ENCODE measurements at regions not wholly inside any gene's neighbourhood (a gene's known extent, or its start where the extent isn't known, plus 50 kb on each side); places are given as distances from the start of the nearest gene placed in this dataset.
A peak's percentile ranks its signal among the peaks of the same experiment; 100 is the strongest.

DNA sequence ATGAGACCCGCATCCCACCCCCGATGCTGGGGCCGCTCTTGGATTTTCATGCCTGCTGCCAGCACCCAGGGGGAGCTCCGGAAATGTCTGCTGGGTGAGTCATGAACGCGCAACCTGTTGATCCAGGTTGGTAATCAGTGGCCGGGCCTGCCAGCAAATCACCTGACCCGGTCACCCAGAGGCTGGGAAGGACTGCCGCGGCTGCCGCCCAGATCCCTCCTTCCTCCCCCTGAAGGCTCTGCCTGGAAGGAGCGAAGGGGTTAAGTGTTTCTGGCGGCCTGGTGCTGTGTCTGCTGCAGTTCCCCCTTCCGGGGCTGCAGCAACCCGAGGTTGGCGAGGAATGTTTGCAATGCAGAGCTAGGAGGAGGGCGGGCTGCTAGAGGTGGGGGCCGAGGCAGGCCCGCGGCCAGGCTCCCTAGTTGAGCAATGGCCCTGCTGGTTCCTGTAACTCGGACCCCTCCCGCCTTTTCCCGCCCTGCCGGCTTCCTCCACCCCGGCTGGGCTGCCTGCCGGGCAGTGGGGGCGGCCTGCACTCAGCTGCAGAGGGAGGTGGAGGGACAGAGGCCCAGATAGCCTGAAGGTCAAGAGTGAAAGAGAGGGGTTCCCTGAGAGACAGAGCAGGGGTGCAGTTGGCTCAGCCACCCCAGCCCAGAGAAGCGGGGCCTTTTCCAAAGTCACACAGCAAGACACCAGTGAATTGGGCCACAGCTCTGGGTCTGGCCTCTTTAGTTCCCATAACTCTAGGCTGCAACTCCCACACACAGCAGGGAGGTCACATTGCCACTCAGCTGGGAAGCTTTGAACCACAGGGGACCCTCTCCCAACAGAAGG is 156.3 kb upstream of the IER5L start:
- POLR2A ChIA-PET: interaction anchor here (1.2 kb wide), 1 partner anchor 156 kb away, joined by 5 read pairs; the partner anchor contains the start of gene IER5L
- Histone ChIP-seq H3K4me3 (replicated peaks in 1 of 3; ENCODE audit: insufficient read depth in 1 of 3, low read depth in 1 of 3, low read length in 3 of 3) (no peak overlapping the region), H2AFZ (ENCODE audit: low read depth, low read length) (peak overlapping the region; percentile 90), H3K9me3 (replicated peaks; ENCODE audit: control insufficient read depth, insufficient read depth, low read length) (no peaks in the 10 kb centered on the region), H4K20me1 (replicated peaks; ENCODE audit: control insufficient read depth, extremely low read depth, insufficient read depth, low read length) (no peaks in the 10 kb centered on the region), H3K4me1 (ENCODE audit: control insufficient read depth, extremely low read depth, insufficient read depth, low read length) (peaks cover 19% of the 10 kb centered on the region), H3K9ac (replicated peaks; ENCODE audit: extremely low read depth, insufficient read depth, low read length) (peak overlapping the region; percentile 6), H3K27me3 (ENCODE audit: control insufficient read depth in 2 of 2, insufficient read depth in 2 of 2, low read length in 2 of 2) (no peaks in the 10 kb centered on the region), H3K27ac (ENCODE audit: insufficient read depth, low read depth, low read length) (peak overlapping the region; percentile 20), H3K4me2 (ENCODE audit: insufficient read depth, low read length) (peak overlapping the region; percentile 0), H3K36me3 (ENCODE audit: control insufficient read depth in 2 of 2, extremely low read depth in 1 of 2, insufficient read depth in 2 of 2, low read length in 2 of 2) (no peaks in the 10 kb centered on the region), H3K9me1 (replicated peaks; ENCODE audit: control insufficient read depth, extremely low read depth, insufficient read depth, low read length) (no peaks in the 10 kb centered on the region), H3K79me2 (ENCODE audit: control insufficient read depth, insufficient read depth, low read length) (no peaks in the 10 kb centered on the region)
- CTCF ChIA-PET: interaction anchor here (1.4 to 1.7 kb wide), 4 partner anchors 8 to 196 kb away, joined by 3 to 6 read pairs (median 4); no protein-coding TSS in a partner anchor
- dilution Hi-C loops (cut with MboI; ENCODE audit: extremely low pct_ligation_motif_present, low sequenced_read_pairs) (no loop called here), intact Hi-C loops (cut with micrococcal nuclease) (loop anchor here (1.0 to 10.0 kb wide), 3 partner anchors 130 to 218 kb away; no protein-coding TSS in a partner anchor)
- no TSS peak for BruUV-seq (replicated peaks)
- TF ChIP-seq GATA2 (IDR thresholded peaks at IDR 0.05; ENCODE audit: insufficient read depth, insufficient read length, low read depth, low read length) (no peak), FOS (IDR thresholded peaks at IDR 0.05; ENCODE audit: borderline replicate concordance, insufficient read depth, low read length) (peak; percentile 15)
- peak; percentile 49 for DNase-seq (ENCODE audit: low read depth, low spot score)
- peak; percentile 80 for FAIRE-seq

GRCh38 chr9:129333617-129334104 is 155.6 kb upstream of the IER5L start:
- dilution Hi-C loops (cut with MboI; ENCODE audit: extremely low pct_ligation_motif_present, low sequenced_read_pairs): no loop called here
- Histone ChIP-seq H3K27me3 (ENCODE audit: control insufficient read depth in 2 of 2, insufficient read depth in 2 of 2, low read length in 2 of 2) (no peaks in the 10 kb centered on the region), H3K9me1 (replicated peaks; ENCODE audit: control insufficient read depth, extremely low read depth, insufficient read depth, low read length) (no peaks in the 10 kb centered on the region), H3K4me1 (ENCODE audit: control insufficient read depth, extremely low read depth, insufficient read depth, low read length) (peaks cover 19% of the 10 kb centered on the region), H3K9me3 (replicated peaks; ENCODE audit: control insufficient read depth, insufficient read depth, low read length) (no peaks in the 10 kb centered on the region), H3K4me3 (replicated peaks in 1 of 3; ENCODE audit: insufficient read depth in 1 of 3, low read depth in 1 of 3, low read length in 3 of 3) (no peak overlapping the region), H3K9ac (replicated peaks; ENCODE audit: extremely low read depth, insufficient read depth, low read length) (no peak overlapping the region), H3K27ac (ENCODE audit: insufficient read depth, low read depth, low read length) (no peak overlapping the region), H2AFZ (ENCODE audit: low read depth, low read length) (no peak overlapping the region), H4K20me1 (replicated peaks; ENCODE audit: control insufficient read depth, extremely low read depth, insufficient read depth, low read length) (no peaks in the 10 kb centered on the region), H3K4me2 (ENCODE audit: insufficient read depth, low read length) (peak overlapping the region; percentile 0), H3K36me3 (ENCODE audit: control insufficient read depth in 2 of 2, extremely low read depth in 1 of 2, insufficient read depth in 2 of 2, low read length in 2 of 2) (no peaks in the 10 kb centered on the region), H3K79me2 (ENCODE audit: control insufficient read depth, insufficient read depth, low read length) (no peaks in the 10 kb centered on the region)
- POLR2A ChIA-PET: interaction anchor here (1.2 kb wide), 1 partner anchor 156 kb away, joined by 5 read pairs; the partner anchor contains the start of gene IER5L
- CTCF ChIA-PET: interaction anchor here (1.4 to 1.7 kb wide), 3 partner anchors 9 to 14 kb away, joined by 3 to 6 read pairs (median 5); no protein-coding TSS in a partner anchor
- TF ChIP-seq JUN (IDR thresholded peaks at IDR 0.05; ENCODE audit: borderline replicate concordance, insufficient read depth, insufficient read length, low read depth) (no peak), EZH2 (IDR thresholded peaks at IDR 0.05; ENCODE audit: borderline replicate concordance, low read depth, low read length, severe bottlenecking) (no peak), MYC (IDR thresholded peaks at IDR 0.05; ENCODE audit: low read depth, low read length) (no peak), FOS (IDR thresholded peaks at IDR 0.05; ENCODE audit: borderline replicate concordance, insufficient read depth, low read length) (no peak), CTCF (IDR thresholded peaks at IDR 0.05; ENCODE audit: extremely low read depth in 1 of 2, insufficient read depth in 1 of 2, low read depth in 1 of 2, low read length in 2 of 2) (no peak), MAX (IDR thresholded peaks at IDR 0.05; ENCODE audit: insufficient read depth, insufficient read length) (no peak), GATA2 (IDR thresholded peaks at IDR 0.05; ENCODE audit: insufficient read depth, insufficient read length, low read depth, low read length) (no peak), POLR2AphosphoS5 (IDR thresholded peaks at IDR 0.05; ENCODE audit: insufficient read depth, low read depth, low read length) (no peak)
- DNase-seq (ENCODE audit: low read depth, low spot score) (no peak), FAIRE-seq (no peak)
- intact Hi-C loops (cut with micrococcal nuclease): loop anchor here (1.0 to 10.0 kb wide), 3 partner anchors 129 to 219 kb away; no protein-coding TSS in a partner anchor
- BruUV-seq (replicated peaks): no TSS peak

All from endothelial cell of umbilical vein (primary cell).